DOHH2 (cell line): ENCODE measurements at regions not wholly inside any gene's neighbourhood (a gene's known extent, or its start where the extent isn't known, plus 50 kb on each side); places are given as distances from the start of the nearest gene placed in this dataset.

Experiments
- H3F3A ChIP-seq: fragments of 200-600 bp; sonication (generic), shearing (Covaris generic); 2 replicates; pipeline ENCODE4 v1.6.0; 2016; ENCODE audit warnings: antibody characterized with exemption, mild to moderate bottlenecking; ENCODE audit not compliant: control insufficient read depth, insufficient read depth
- H3K27ac ChIP-seq: fragments of 200-600 bp; sonication (generic); 2 replicates; pipeline ENCODE4 v1.5.1; 2014; ENCODE audit warnings: low read depth, mild to moderate bottlenecking, low read length, moderate library complexity
- H3K27me3 ChIP-seq: fragments of 200-600 bp; sonication (generic); 2 replicates; pipeline ENCODE4 v1.6.1; 2014; ENCODE audit warnings: mild to moderate bottlenecking, low read length, mixed read lengths; ENCODE audit not compliant: control insufficient read depth
- H3K36me3 ChIP-seq: fragments of 200-600 bp; sonication (generic); 2 replicates; pipeline ENCODE4 v1.6.1; 2014; ENCODE audit warnings: mild to moderate bottlenecking, low read length, moderate library complexity, mixed read lengths; ENCODE audit not compliant: control insufficient read depth
- H3K4me1 ChIP-seq: fragments of 200-600 bp; sonication (generic); 2 replicates; pipeline ENCODE4 v1.6.1; 2014; ENCODE audit warnings: mild to moderate bottlenecking, low read length, mixed read lengths; ENCODE audit not compliant: control insufficient read depth
- H3K4me2 ChIP-seq: fragments of 200-600 bp; sonication (generic); 2 replicates; pipeline ENCODE4 v1.6.0; 2014; ENCODE audit warnings: mild to moderate bottlenecking, low read length, moderate library complexity
- H3K4me3 ChIP-seq: fragments of 200-600 bp; sonication (generic); 2 replicates; pipeline ENCODE4 v1.5.1; 2014; ENCODE audit warnings: mild to moderate bottlenecking, low read length, mixed read lengths
- H3K79me2 ChIP-seq: fragments of 200-600 bp; sonication (generic); 2 replicates; pipeline ENCODE4 v1.6.1; 2014; ENCODE audit warnings: mild to moderate bottlenecking, low read length, mixed read lengths; ENCODE audit not compliant: control insufficient read depth
- H3K9me2 ChIP-seq: fragments of 200-600 bp; sonication (generic); replicated peaks from 2 replicates; pipeline ENCODE4 v1.6.1; 2014; ENCODE audit warnings: mild to moderate bottlenecking, low read length, mixed read lengths; ENCODE audit not compliant: control insufficient read depth
- H3K9me3 ChIP-seq: fragments of 200-600 bp; sonication (generic); 2 replicates; pipeline ENCODE4 v1.6.1; 2014; ENCODE audit warnings: antibody characterized with exemption, low read length, mixed read lengths; ENCODE audit not compliant: control insufficient read depth, insufficient read depth
- H4K20me1 ChIP-seq: fragments of 200-600 bp; sonication (generic); 2 replicates; pipeline ENCODE4 v1.6.0; 2014; ENCODE audit warnings: low read depth, mild to moderate bottlenecking, antibody characterized with exemption, low read length, moderate library complexity; ENCODE audit not compliant: control insufficient read depth, insufficient read depth
- EZH2phosphoT487 ChIP-seq: fragments of 200-600 bp; sonication (generic); IDR thresholded peaks from 2 replicates; pipeline ENCODE4 v1.6.1; 2017; ENCODE audit warnings: borderline replicate concordance, mild to moderate bottlenecking, antibody characterized with exemption, low read length, moderate library complexity, mixed read lengths
- TF ChIP-seq, protein P1 (sequence below): fragments of 200-600 bp; sonication (generic); IDR thresholded peaks from one replicate; pipeline ENCODE4 v1.5.1; 2014; ENCODE audit warnings: antibody characterized with exemption, mild to moderate bottlenecking, low read depth, low read length; ENCODE audit not compliant: poor library complexity, severe bottlenecking

DNA sequence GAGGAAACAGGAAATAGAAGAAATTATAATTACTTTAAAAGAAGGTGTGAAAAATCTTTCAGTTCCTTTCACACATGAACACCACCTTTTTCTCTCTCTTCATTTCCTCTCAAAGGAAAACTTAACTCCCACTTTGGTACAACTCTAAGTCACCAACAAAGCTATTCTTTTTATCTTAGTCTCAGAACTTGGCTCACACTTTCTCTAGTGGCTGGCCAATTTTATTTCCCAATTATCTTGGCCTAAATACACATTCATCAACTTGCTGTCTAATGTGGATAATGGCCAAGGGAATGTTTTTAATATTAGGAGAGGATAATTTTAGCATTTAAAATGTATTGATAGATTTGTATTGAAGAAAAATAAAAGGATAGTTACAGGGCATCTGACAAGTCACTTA is 64.5 kb upstream of the NAV3 start:
- H3K4me3 ChIP-seq = no peak overlapping the region

GRCh38 chr12:77761286-77761685 is 69.4 kb upstream of the NAV3 start:
- Histone ChIP-seq H3K9me3 (no peaks in the 10 kb centered on the region), H3K4me2 (no peak overlapping the region), H3K9me2 (no peaks in the 10 kb centered on the region), H3K27me3 (no peaks in the 10 kb centered on the region), H3K36me3 (no peaks in the 10 kb centered on the region), H4K20me1 (no peaks in the 10 kb centered on the region), H3K27ac (no peak overlapping the region), H3K4me3 (no peak overlapping the region), H3K79me2 (no peaks in the 10 kb centered on the region), H3F3A (no peaks in the 10 kb centered on the region), H3K4me1 (peaks cover 18% of the 10 kb centered on the region)
- no peak for TF ChIP-seq EZH2phosphoT487
- TF ChIP-seq, protein P1, sequence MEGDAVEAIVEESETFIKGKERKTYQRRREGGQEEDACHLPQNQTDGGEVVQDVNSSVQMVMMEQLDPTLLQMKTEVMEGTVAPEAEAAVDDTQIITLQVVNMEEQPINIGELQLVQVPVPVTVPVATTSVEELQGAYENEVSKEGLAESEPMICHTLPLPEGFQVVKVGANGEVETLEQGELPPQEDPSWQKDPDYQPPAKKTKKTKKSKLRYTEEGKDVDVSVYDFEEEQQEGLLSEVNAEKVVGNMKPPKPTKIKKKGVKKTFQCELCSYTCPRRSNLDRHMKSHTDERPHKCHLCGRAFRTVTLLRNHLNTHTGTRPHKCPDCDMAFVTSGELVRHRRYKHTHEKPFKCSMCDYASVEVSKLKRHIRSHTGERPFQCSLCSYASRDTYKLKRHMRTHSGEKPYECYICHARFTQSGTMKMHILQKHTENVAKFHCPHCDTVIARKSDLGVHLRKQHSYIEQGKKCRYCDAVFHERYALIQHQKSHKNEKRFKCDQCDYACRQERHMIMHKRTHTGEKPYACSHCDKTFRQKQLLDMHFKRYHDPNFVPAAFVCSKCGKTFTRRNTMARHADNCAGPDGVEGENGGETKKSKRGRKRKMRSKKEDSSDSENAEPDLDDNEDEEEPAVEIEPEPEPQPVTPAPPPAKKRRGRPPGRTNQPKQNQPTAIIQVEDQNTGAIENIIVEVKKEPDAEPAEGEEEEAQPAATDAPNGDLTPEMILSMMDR = no peak

More for the DNA sequence above, 64.5 kb upstream of the NAV3 start:
- peaks cover 19% of the 10 kb centered on the region for H3K4me1 ChIP-seq
- no peaks in the 10 kb centered on the region for H3K9me2 ChIP-seq
- H3K4me2 ChIP-seq = no peak overlapping the region
- no peak overlapping the region for H3K27ac ChIP-seq
- H3K79me2 ChIP-seq = no peaks in the 10 kb centered on the region
- peaks cover 6% of the 10 kb centered on the region; the same call in 1 of the 2 replicates for H3K36me3 ChIP-seq
- H3K9me3 ChIP-seq = peaks cover 20% of the 10 kb centered on the region
- no peak for TF ChIP-seq EZH2phosphoT487
- TF ChIP-seq, protein P1 = no peak
- no peaks in the 10 kb centered on the region for H3F3A ChIP-seq
- H4K20me1 ChIP-seq = no peaks in the 10 kb centered on the region
- H3K27me3 ChIP-seq = no peaks in the 10 kb centered on the region

DNA sequence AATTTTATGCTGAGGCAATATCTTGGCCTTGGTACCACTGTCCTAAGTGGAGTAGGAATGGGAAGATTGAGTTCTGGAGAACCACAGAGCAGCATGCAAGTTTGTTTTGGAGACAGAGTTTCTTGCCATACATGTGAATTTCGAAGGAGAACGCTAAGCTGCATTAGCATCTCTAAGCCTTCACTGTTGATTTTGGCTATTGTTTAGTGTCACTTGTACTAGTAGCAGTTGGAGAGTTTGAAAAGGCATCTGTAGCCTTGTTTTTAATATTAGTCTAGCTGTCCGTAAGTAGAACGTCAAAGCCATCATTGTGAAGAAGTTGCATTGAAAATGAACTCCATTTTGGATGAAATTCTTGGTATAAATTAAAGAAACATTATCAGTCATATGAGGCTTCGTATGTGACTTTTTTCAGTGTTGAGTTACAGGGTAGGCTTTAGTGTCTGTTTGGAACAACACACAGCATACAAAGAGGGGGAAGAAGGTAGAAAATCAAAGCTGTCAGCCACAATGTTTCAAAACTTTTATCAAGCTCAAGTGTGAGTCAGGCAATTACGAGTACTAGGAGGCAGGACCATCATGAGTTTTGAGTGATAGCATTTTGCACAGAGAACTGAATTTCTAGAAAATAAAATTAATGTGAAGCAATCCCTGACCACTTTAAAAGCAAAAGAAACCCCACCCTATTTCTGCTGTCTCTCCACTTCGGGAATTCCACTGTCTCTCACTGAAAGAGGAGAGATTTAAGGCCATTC is 70.2 kb upstream of the NAV3 start:
- Histone ChIP-seq H3K79me2 (no peaks in the 10 kb centered on the region), H4K20me1 (no peaks in the 10 kb centered on the region), H3F3A (no peaks in the 10 kb centered on the region), H3K9me2 (no peaks in the 10 kb centered on the region), H3K4me2 (no peak overlapping the region), H3K27me3 (no peaks in the 10 kb centered on the region), H3K4me1 (peaks cover 10% of the 10 kb centered on the region), H3K36me3 (no peaks in the 10 kb centered on the region), H3K4me3 (no peak overlapping the region), H3K9me3 (no peaks in the 10 kb centered on the region), H3K27ac (no peak overlapping the region)
- no peak for TF ChIP-seq EZH2phosphoT487
- TF ChIP-seq, protein P1 = no peak
